GM18868 (cell line): ENCODE measurements at regions not wholly inside any gene's neighbourhood (a gene's known extent, or its start where the extent isn't known, plus 50 kb on each side); places are given as distances from the start of the nearest gene placed in this dataset.
A peak's percentile ranks its signal among the peaks of the same experiment; 100 is the strongest.

Source experiments
- ATAC-seq: cut with Tn5 transposase; IDR thresholded peaks from one replicate; pipeline ENCODE4 v1.9.1; 2021; ENCODE audit warnings: mild to moderate bottlenecking, moderate library complexity; ENCODE audit not compliant: unreplicated experiment

DNA sequence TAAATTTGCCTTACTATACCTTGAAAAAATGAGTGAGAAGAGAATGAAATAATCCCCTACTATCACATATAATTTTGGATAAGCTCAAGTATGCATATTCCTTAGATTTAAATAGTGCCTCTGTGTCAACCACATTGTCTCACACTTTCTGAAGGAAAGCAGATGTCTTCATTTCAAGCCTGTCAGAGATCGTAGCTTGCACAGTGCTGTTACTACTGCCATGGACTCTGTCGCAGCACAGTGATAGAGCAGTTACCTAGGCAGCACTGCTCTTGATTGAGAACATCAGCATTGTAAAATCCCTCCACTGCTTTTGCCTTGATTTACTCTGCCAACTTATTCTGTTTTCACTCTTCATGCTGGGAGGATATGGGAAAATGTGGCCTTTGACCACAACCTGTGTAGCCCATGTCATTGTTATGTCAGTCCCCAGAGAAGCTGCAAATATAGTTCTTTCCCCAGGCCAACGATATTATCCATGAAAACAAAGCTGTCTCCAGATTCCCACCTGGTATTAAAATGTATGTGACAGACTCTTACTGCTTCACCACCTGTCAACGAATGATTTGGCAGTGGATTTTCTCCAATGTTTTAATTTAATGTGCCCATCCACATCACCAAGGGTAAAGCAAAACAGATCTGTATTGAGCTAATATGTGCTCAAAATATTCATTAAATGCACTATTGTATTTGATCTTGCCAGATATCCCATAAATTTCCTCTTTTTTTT lies 675.7 kb downstream of the METTL4 start:
- ATAC-seq = no peak

DNA sequence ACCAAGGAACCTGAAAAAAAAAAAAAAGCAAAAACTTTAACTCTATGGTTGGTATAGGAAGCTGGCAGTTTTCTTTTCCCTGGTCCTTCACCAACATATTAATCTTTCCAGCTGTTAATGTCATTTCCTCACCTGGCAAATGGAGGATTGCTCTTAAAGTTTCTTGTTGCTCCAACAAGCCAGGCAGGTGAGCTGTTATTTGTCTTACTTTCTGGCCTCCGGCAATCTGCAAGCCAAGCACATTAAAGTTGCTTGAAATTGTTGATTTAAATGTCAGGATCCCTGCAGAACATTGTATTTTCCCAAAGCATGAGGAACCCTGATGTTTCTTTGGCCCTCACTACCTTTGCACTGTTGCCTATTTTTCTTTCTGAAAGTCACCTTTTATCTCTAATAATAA lies 664.9 kb downstream of the METTL4 start:
- ATAC-seq = no peak

DNA sequence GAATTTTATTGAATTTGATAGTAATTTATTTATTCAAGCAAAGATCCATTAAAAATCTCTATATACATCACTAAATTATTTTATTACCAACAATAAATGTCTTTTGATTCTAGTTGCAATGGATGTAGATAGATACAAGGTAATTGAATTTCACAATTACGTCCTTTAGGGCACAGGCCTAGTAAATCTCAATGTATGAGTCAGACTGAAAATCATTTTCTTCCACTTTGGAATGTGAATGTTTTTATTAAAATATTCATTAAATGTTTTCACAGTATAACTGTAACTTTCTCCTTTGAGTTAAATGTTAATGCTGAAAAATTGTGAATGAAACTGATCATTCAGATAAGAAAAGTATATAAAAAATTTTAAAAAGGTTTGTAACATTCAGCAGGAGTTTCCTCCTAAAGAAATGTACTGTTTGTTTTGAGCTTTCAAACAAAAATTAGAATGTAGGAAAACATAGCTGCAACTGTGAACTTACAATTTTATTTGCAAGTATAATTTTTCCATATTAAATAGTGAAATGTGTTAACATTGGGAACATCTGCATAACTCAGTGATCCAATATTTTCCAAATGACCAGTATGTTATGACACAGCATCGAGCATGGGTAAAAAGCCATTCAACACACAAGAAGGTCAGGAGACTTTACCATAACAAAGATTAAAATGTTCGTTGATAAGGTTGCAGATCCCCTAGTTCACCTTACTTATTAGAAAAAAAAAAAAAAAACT lies 663.7 kb downstream of the METTL4 start:
- ATAC-seq = no peak

DNA sequence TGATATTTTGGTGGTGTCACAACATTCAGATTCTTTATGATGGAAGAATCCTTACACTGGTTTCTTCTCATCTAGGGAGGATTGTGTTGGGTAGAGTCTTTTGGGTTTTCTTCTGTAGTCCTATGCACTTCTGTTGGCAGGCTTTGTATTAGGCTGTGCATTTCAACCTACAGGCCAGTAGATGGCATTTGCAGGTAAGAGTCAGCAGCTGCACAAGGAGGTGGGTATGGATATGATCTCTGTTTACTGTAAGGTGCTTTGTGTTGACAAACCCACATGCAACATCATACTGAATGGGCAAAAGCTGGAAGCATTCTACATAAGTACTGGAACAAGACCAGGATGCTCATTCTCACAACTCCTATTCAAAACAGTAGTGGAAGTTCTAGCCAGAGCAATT lies 656.8 kb downstream of the METTL4 start:
- ATAC-seq = peak; percentile 64

DNA sequence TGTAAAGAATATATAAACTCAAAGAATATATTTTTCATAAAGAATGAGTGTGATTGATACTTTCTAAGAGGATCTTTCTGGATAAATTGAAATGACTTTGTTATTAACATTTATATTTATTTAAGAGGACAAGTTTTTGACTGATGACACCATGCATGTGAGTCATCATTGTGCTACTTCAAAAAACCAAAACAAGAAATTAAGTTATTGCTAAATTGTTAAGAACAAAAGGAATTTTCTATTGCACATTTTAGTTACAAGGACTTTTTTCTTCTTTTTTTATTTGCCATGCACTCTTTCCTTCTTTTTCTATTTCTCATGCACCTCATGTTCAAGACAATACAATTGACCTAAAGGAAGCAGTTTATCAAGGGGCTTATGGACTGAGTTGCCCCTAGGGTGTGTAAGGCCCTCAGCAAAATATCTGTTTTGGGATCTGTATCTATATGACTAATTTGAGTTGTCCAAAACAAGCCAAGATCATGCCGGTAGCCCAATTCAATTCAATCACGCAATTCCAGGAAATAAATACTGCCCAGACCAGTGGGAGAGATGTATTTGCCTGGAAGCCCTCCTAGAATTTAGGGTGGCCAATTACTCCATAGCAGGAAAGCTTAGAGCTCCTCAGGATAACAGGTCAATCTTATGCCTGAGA lies 654.3 kb downstream of the METTL4 start:
- ATAC-seq = no peak

DNA sequence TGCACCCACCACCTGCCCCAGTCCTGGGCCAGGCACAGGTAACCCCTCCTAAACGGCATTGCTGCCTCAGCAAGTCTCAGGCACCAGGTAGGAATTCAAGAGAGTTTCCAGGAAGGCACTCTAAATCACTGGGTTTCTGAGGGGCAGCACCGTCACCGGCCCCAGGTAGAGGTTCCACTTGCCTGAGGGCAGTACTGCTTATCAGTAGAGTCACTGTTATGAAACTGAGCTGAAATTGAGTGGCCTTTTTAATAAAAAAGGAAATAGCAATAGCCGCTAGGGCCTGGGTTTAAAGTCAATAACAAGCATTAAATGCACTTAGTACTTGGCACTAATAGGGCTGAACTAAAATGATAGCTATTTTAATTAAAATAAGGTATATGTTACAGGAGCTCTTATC lies 653.7 kb downstream of the METTL4 start:
- no peak for ATAC-seq

DNA sequence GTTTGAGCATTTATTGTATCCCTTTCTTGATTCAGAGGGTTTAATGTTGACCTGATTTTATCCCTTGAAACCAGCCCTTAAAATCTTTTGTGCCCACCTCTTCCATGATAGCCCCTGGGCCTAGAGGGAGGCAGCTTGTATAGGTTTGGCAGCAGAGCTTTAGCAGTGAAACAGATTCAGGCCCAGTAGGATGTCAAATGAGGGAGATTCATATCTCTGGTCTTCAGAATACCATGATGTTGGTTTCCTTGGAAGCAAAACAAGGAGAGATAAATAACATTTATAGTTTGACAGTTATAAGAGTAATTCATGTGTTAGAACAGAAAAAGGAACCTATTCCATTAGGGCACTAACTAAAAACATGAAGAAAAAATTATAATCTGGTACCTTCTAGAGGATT lies 649.2 kb downstream of the METTL4 start:
- no peak for ATAC-seq

DNA sequence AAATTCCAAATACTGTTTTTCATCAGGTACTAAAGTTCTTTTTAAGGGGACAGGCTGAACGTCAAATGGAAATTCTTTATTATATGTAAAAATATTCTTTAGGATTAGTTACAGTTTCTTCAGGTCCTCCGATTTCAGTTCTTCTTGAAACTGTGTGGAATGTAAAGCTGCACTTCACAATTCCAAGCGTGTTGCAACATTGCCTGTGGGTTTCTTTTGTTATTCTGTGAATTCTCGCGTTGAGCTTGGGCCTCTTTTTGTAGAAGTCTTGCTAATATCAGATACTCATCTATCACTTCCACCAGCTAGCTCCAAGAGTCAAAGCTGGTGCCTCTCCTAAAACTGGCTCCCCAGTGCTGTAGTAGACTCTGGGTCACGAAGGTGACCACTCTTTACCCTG lies 642.6 kb downstream of the METTL4 start:
- ATAC-seq = no peak

DNA sequence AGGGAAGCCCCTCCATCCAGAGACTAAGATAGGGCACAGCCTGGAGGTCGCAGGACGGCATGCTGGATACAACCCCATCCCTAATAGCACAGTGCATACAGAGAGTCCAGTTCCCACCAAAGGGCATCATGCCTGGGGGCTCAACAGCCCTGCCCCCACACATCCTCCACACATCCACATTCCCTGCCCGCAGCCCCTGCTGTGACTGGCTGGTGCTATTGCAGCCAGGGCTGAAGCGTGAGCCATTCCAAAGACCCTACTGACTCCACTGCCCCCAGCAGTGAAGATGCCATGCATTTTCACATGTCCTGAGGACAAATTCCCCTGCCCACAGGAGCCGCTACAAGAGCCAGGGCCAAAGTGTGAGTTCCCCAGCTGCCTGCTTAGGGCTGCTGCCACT lies 641.6 kb downstream of the METTL4 start:
- ATAC-seq = no peak

DNA sequence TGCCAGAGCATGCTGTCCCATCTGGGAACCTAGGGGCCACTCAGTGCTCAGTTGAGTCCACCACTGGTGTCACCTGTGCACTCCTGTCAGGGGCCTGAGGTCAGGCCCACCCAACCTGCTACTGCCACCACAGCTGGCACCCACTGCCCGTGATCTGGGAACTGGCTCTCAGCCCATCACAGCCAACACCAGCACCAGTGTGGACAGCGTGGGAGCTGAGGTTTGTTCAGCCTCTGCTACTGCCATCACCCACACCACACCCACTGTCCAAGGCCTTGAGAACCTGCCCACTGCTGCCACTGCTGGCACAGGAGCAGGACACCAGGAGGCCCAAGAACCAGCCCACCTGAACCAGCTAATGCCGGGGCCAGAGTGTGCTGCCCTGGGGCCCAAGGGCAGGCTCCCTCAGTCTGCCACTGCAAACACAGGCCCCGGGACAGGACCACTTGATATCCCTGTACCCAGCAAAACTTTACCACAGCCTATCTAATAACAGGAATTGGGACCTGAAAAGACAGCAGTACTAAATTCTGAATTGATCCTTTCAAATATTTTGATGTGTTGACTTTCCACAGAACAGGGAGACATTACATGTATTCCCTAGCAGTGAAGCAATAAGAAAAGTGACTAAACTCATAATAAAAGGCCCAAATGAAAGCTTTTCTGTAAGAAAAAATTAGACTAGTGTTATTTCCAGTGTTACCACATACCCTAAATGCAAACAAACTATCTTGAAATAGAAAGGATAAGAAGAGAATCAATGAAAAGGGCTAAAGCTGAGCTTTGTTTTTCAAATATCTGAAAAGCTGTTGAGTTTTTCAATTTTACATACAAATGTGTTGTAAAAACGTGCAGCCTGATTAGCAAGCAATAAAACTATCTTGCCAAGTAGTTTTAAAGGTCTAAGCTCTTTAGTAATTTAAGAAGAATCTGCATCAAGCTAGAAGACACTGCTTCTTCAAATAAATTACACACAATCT lies 640.7 kb downstream of the METTL4 start:
- no peak for ATAC-seq

DNA sequence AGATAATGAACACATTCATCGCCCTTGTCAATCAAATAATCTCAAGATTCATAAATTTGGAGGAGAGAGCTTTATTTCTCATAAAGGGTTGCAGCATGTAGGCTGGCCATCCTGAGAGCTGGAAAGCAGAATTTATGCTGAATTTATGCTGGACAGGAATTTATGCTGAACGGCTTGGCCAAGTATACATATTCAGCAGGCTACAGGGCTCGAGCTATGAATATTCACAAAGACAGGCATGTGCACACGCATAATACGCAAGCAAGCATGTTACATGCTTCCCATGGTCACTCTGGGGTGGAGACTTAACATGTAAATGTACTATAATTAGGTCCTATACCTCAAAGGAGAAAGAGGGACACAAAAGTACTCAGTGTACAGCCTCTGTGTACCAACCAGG lies 618.8 kb downstream of the METTL4 start:
- ATAC-seq = no peak

DNA sequence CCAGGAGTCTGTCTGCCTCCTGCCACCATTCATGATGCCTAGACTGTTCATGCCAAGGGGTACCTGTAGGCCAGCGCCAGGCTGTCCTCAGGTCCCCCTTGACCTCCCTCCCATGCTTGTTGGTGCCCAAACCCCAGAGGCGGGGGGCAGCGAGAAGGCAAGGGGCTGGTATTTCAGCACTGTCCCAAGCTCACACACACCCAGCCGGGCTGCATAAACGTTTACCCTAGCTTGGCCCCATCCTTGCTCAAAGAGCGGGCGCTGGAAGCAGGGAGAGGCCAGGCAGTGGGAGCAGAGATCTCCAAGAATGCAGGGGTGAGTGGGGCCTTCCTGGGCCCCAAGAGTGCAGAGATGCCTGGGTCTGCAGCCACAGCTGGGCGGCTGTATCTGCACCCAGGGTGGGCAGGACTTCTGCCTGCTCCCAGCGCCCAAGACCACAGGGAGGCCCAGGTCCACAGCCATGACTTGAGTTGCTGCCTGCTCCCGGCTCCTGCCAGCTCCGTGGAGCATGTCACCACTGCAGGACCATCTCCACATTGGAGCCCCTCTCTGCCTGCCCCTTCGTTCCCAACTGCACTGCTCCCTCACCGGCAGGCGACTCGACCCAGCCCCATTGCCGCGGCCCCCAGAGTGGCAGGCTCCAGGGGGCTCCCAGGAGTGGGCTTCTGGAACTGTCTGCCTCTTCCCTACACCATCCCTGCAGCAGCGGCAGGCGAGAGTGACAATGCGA lies 616.6 kb downstream of the METTL4 start:
- no peak for ATAC-seq

DNA sequence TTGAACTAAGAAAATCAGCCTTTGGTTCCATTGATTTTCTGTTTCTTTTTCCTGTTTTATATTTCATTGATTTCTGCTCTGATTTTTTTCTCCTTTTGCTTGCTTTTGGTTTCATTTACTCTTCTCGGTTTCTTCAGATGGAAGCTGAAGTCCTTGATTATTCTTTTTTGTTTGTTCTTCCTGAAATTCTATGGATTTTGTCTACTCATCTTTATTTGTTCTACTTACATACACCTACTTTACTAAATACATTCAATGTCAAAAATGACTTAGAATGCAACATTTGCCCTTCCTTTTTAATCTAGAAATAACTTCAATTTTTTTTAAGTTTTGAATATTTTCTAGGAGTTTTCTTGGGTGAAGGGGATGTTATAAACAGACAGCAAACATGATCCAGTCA lies 612.5 kb downstream of the METTL4 start:
- no peak for ATAC-seq

DNA sequence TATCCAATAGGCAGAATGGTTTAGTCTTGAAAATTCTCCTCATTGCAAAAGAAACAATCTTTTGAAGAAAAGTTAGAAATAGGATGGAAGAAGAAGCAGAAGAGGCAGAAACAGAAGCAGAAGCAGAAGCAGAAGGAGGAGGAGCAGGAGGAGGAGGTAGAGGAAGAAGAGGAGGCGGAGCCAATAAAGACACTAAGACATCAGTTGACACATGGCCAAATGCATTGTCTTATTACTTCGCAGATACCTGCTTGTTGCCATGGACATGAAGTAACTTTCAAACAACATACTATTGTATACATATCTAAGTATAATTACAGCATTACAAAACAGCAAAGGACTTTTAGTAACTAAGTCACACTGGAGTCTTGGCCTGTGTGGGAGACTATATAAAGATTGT lies 606.3 kb downstream of the METTL4 start:
- ATAC-seq = no peak

DNA sequence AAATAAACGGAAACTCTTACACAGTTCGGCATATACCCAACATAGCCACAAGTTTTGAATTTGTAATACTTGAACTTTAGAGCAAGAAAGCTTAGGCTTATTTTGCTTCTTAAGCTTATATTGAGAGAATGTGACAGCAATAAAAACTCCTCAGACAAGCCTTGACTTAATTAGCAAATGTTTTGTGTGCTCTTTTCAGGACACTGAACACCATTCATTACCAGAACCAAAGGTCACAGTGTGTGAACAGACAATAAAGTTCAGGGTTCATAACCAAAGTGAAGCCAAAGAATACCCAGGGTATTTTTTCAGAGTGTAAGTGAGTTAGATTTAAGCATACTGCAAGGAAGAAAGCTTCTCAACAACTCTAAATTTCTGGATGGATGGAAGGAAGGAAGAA lies 605.8 kb downstream of the METTL4 start:
- no peak for ATAC-seq

DNA sequence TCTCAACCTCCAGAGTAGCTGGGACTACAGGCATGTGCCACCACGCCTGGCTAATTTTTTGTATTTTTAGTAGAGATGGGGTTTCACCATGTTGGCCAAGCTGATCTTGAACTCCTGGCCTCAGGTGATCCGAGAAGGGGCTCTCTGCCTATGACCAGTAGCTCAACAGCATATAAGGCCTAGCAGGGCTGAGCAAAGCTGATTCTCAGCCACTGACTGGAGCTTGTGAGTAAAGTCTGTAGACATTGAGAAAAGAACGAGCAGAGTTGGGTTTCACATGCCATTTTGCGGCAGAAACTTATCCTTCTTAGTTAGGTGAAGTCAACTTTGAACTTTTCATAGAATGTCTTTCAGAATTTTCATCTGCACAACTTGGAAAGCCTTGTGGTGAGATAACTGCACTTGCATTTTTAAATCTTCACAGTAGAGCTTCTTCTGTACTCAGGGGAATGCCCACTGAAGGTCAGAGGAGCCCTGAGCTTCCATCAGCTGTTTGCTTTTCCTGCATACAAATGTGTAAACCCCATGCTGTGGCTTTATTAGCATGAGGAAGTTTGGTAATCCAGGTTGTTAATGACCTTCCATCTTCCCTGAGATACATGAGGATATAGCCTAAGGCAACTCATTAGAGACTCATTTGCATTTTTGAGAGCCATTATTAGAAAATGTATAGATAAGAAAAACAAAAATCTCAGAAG lies 602.4 kb downstream of the METTL4 start:
- no peak for ATAC-seq

DNA sequence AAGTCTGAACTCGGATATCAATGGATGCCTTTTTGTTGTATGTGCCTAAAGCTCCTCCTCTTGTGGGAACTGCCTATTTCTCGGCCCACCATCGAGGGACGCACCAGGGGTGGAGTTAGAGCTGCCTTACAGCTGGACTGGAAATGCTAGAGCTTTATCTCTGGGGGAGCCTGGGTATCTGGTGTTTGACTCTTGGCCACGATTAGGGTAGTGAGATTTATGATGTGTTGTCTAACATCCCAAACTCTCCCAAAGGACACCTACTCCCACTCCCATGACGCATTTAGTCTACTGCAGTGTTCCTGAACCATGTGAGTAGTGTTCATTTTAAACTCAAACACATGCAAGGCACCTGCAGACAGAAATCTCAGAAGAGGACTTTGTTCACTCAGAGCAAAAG lies 594.8 kb downstream of the METTL4 start:
- no peak for ATAC-seq

DNA sequence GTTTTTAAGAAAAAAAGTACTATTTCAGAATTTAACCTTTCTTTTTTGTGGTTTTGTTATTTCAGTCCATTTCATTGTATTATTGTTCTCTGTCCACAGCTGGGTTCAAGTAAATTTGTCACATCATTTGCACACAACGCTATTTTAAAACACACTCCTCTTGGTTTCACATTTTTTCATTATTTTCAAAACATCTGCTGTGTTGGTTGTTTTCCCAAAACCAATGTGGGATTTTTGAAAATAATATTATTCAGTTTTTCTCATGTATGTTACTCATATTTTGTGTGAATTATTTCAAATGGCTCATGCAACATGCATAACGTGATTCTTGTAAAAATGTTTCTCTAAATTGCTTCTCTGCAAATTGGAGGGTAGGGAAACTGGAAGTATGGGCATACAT lies 589.2 kb downstream of the METTL4 start:
- ATAC-seq = no peak

DNA sequence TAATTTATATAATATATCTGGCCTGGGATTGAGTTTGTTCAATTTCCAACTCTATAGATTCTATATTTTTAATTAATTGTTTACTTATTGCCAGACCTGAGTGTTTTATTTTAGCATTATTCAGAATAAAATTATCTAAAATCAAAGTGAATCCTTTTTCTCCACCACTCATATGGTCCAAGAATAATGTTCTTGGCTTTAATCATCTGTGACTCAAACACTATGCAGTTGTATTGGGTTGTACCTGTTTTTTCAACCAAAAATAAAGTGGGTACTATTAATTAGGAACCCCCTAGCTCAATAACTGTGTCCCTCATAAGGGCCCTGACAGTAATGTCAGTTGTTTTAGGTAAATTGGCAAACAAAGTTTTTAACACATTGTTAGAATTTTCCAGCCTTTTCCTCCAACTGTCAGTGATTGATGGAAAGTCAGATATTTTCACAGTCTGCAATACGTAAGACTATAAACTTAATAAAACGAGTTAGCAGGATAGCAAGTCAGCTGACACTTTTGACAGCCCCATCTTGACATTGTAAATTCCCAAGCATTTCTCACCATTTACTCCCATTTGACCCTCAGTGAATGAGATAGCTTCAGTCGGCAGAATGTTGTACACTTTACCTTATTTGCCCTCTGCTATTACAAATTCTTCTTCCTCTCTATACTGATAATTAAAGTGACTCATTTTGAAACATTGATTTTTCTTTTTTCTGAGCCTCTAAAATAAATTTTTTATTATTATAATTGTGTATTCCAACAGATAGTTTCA lies 587.4 kb downstream of the METTL4 start:
- no peak for ATAC-seq
